Kidney (tissue), 13 donors: ENCODE measurements at regions not wholly inside any gene's neighbourhood (a gene's known extent, or its start where the extent isn't known, plus 50 kb on each side); places are given as distances from the start of the nearest gene placed in this dataset.
A peak's percentile ranks its signal among the peaks of the same experiment; 100 is the strongest.

ENCODE experiments used
- DNase-seq, 5 donors: peaks; one replicate each; pipeline ENCODE4 v3.0.0-alpha.2; 2013 to 2020
- FAIRE-seq: peaks from 2 replicates; lab custom pipeline; 2012; peaks lifted over from hg19 to GRCh38; lab: Jason Lieb, UNC
- H3K27ac ChIP-seq, 2 donors: one replicate each; pipeline ENCODE4 v1.7.0; 2013; ENCODE audit warnings: low read depth in 2 of 2, low read length in 2 of 2, inconsistent platforms in 1 of 2
- H3K27me3 ChIP-seq: one replicate; pipeline ENCODE4 v1.7.1; 2013; ENCODE audit warnings: low read length, inconsistent platforms; ENCODE audit not compliant: control insufficient read depth, insufficient read depth
- H3K36me3 ChIP-seq, 3 donors: one replicate each; pipeline versions ENCODE4 v1.7.0 to v1.7.1; 2013; ENCODE audit warnings: low read length in 3 of 3, control low read depth in 1 of 3, inconsistent platforms in 1 of 3; ENCODE audit not compliant: insufficient read depth in 3 of 3, control insufficient read depth in 2 of 3
- H3K4me1 ChIP-seq, 3 donors: one replicate each; pipeline versions ENCODE4 v1.7.0 to v1.7.1; 2013; ENCODE audit warnings: low read length in 3 of 3, inconsistent platforms in 1 of 3, low read depth in 1 of 3; ENCODE audit not compliant: control insufficient read depth in 2 of 3, insufficient read depth in 2 of 3
- H3K4me3 ChIP-seq, 3 donors: one replicate each; pipeline versions ENCODE4 v1.7.0 to v1.8.1; 2013; ENCODE audit warnings: low read length in 3 of 3, control low read depth in 1 of 3, inconsistent platforms in 1 of 3
- H3K9ac ChIP-seq, 3 donors: one replicate each; pipeline versions ENCODE4 v1.7.0 to v1.7.1; 2013; ENCODE audit warnings: low read length in 3 of 3, control low read depth in 1 of 3, inconsistent platforms in 1 of 3
- H3K9me3 ChIP-seq, 3 donors: one replicate each; pipeline versions ENCODE4 v1.7.0 to v1.7.1; 2013; ENCODE audit warnings: low read length in 3 of 3, control low read depth in 1 of 3, inconsistent platforms in 1 of 3; ENCODE audit not compliant: control insufficient read depth in 2 of 3, insufficient read depth in 1 of 3
- CTCF ChIP-seq: IDR thresholded peaks from 3 replicates; pipeline ENCODE4 v1.5.1; 2012; ENCODE audit warnings: mild to moderate bottlenecking, moderate library complexity, borderline replicate concordance; ENCODE audit not compliant: insufficient read depth; ENCODE audit errors: extremely low read depth
- intact Hi-C: fragments of 100-400 bp; cut with DNase I; formaldehyde crosslinking; loops from one replicate; pipeline ENCODE4 v1.11.1; 2022
- donor health status: control.
- donor health status: control.
- donor health status: control.
- donor health status: control.
- donor health status: control.
- donor health status: DM: yes; HTN: yes; CAD: no.
- donor health status: Normal renal cell carcinoma (clear cell type).

- DNase-seq: peak in 1 of 5 donors; percentile 16
- no peaks in the 10 kb centered on the region for H3K27me3 ChIP-seq
- H3K36me3 ChIP-seq: no peaks in the 10 kb centered on the region
- H3K4me1 ChIP-seq: peaks cover 0 to 5% (median 0%) of the 10 kb centered on the region in 3 donors
- FAIRE-seq: no peak
- H3K9me3 ChIP-seq: no peaks in the 10 kb centered on the region
- H3K9ac ChIP-seq: no peak overlapping the region
- intact Hi-C loops: no loop called here
- no peak overlapping the region for H3K27ac ChIP-seq
- no peak for TF ChIP-seq CTCF
- no peak overlapping the region for H3K4me3 ChIP-seq
These were observed 78.3 kb upstream of the FYN start for GRCh38 chr6:111951497-111952085.

- Histone ChIP-seq H3K4me1 (peaks cover 0 to 5% (median 0%) of the 10 kb centered on the region in 3 donors), H3K27ac (no peak overlapping the region), H3K4me3 (no peak overlapping the region), H3K9ac (no peak overlapping the region), H3K27me3 (no peaks in the 10 kb centered on the region), H3K9me3 (no peaks in the 10 kb centered on the region), H3K36me3 (no peaks in the 10 kb centered on the region)
- no peak for TF ChIP-seq CTCF
- DNase-seq: peak in 3 of 5 donors; percentile 43 to 56 (median 53)
- intact Hi-C loops: no loop called here
- no peak for FAIRE-seq
These were observed 79.0 kb upstream of the FYN start for GRCh38 chr6:111952274-111952673.

GRCh38 chr6:111952821-111953540 lies 79.7 kb upstream of the FYN start:
- no peak overlapping the region for H3K9ac ChIP-seq
- DNase-seq (peak in 3 of 5 donors; percentile 14 to 35 (median 29)), FAIRE-seq (no peak)
- H3K4me1 ChIP-seq: peaks cover 0 to 5% (median 0%) of the 10 kb centered on the region in 3 donors
- no peaks in the 10 kb centered on the region for H3K9me3 ChIP-seq
- H3K4me3 ChIP-seq: no peak overlapping the region
- H3K36me3 ChIP-seq: no peaks in the 10 kb centered on the region
- H3K27me3 ChIP-seq: no peaks in the 10 kb centered on the region
- intact Hi-C loops: no loop called here
- no peak overlapping the region for H3K27ac ChIP-seq
- TF ChIP-seq CTCF: no peak
